ENCODE measurements at regions not wholly inside any gene's neighbourhood (a gene's known extent, or its start where the extent isn't known, plus 50 kb on each side); places are given as distances from the start of the nearest gene placed in this dataset.

DNA sequence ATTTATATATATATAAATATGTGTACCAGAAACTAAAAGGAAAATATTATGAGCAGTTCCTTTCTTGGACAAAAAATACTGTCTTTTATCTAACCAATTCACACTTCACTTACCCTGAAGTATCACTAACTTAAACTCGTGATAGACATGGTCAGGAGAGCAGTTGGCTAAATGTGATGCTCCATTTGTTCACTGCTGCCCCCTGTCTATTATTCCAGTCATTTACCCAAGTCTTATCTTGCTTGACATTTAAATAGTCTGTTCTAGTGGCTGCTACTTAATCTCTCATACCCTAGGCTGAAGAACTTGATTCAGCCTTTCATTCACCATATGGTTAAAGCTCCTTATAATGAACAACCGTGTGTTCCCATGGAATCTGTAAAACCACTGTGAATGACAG lies 789.6 kb upstream of the EYS start:
- TF ChIP-seq, protein P1, sequence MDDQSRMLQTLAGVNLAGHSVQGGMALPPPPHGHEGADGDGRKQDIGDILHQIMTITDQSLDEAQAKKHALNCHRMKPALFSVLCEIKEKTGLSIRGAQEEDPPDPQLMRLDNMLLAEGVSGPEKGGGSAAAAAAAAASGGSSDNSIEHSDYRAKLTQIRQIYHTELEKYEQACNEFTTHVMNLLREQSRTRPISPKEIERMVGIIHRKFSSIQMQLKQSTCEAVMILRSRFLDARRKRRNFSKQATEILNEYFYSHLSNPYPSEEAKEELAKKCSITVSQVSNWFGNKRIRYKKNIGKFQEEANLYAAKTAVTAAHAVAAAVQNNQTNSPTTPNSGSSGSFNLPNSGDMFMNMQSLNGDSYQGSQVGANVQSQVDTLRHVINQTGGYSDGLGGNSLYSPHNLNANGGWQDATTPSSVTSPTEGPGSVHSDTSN (CRISPR knock-in tag; IDR thresholded peaks at IDR 0.05) = no peak
- TF ChIP-seq, protein P2, sequence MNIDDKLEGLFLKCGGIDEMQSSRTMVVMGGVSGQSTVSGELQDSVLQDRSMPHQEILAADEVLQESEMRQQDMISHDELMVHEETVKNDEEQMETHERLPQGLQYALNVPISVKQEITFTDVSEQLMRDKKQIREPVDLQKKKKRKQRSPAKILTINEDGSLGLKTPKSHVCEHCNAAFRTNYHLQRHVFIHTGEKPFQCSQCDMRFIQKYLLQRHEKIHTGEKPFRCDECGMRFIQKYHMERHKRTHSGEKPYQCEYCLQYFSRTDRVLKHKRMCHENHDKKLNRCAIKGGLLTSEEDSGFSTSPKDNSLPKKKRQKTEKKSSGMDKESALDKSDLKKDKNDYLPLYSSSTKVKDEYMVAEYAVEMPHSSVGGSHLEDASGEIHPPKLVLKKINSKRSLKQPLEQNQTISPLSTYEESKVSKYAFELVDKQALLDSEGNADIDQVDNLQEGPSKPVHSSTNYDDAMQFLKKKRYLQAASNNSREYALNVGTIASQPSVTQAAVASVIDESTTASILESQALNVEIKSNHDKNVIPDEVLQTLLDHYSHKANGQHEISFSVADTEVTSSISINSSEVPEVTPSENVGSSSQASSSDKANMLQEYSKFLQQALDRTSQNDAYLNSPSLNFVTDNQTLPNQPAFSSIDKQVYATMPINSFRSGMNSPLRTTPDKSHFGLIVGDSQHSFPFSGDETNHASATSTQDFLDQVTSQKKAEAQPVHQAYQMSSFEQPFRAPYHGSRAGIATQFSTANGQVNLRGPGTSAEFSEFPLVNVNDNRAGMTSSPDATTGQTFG (tag by site-specific recombination; IDR thresholded peaks at IDR 0.05; ENCODE audit: borderline replicate concordance) = no peak
- TF ChIP-seq, protein P3, sequence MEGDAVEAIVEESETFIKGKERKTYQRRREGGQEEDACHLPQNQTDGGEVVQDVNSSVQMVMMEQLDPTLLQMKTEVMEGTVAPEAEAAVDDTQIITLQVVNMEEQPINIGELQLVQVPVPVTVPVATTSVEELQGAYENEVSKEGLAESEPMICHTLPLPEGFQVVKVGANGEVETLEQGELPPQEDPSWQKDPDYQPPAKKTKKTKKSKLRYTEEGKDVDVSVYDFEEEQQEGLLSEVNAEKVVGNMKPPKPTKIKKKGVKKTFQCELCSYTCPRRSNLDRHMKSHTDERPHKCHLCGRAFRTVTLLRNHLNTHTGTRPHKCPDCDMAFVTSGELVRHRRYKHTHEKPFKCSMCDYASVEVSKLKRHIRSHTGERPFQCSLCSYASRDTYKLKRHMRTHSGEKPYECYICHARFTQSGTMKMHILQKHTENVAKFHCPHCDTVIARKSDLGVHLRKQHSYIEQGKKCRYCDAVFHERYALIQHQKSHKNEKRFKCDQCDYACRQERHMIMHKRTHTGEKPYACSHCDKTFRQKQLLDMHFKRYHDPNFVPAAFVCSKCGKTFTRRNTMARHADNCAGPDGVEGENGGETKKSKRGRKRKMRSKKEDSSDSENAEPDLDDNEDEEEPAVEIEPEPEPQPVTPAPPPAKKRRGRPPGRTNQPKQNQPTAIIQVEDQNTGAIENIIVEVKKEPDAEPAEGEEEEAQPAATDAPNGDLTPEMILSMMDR (tag by site-specific recombination; IDR thresholded peaks at IDR 0.05) = no peak
- no peak for TF ChIP-seq ZNF274 (IDR thresholded peaks at IDR 0.05; ENCODE audit: low read length)
- TF ChIP-seq ZNF274 (tag by site-specific recombination; IDR thresholded peaks at IDR 0.05; ENCODE audit: borderline replicate concordance) = no peak
- no peak for TF ChIP-seq ZBTB48 (tag by site-specific recombination; IDR thresholded peaks at IDR 0.05)
- no peak for TF ChIP-seq ZNF501 (tag by site-specific recombination; IDR thresholded peaks at IDR 0.05)

All from HEK293 (cell line).